ENCODE measurements at regions not wholly inside any gene's neighbourhood (a gene's known extent, or its start where the extent isn't known, plus 50 kb on each side); places are given as distances from the start of the nearest gene placed in this dataset.

DNA sequence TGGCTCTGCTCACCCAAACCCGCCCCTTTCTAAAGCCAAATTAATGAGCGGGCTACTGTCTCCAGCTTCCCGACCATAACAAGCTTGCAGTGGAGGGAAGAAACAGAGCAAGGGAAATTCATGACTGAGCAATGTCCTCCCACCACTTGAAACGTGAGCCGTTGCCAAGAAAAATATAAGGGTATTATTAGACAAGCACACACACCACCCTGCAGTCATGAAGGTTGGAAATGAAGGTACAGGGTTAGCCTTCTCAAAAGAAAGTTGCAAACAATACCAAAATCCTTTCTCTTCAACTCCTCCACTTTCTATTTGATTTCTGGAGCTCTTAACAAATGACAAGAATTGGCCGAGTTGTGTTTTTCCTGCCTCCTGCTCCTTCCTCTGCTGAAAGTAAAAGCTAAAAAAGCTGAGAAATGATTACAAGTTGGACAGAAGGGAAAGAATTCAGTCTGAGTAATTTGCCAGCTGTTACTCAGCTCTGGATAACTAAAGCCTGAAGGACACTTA lies 151.1 kb upstream of the B3GAT2 start:
- ATAC-seq = peak; percentile 56

DNA sequence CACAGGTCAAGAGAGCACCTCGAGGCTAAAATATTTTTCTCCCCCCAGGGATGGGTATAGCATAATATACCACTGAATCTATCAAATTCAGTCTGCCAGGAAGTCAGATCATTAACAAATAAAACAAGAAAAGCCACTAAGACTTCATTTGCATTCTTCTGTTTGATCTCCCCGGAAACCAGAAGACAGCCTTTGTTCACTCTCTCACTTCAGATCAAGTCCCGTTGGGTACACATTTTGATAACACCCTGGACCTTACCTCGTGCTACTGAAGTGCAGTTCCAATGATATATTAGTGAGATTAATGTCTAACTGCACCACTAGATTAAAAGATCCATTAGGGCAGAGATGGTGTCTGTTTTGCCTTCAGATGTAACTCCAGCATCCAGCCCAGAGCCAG lies 157.7 kb upstream of the B3GAT2 start:
- ATAC-seq (no peak), DNase-seq (no peak)
- Histone ChIP-seq H3K9me3 (no peaks in the 10 kb centered on the region), H3K27me3 (no peaks in the 10 kb centered on the region), H3K27ac (no peak overlapping the region), H3K4me1 (no peaks in the 10 kb centered on the region), H3K4me3 (no peak overlapping the region), H3K36me3 (no peaks in the 10 kb centered on the region)
- intact Hi-C loops (cut with DNase I) = no loop called here
- TF ChIP-seq, protein P1, sequence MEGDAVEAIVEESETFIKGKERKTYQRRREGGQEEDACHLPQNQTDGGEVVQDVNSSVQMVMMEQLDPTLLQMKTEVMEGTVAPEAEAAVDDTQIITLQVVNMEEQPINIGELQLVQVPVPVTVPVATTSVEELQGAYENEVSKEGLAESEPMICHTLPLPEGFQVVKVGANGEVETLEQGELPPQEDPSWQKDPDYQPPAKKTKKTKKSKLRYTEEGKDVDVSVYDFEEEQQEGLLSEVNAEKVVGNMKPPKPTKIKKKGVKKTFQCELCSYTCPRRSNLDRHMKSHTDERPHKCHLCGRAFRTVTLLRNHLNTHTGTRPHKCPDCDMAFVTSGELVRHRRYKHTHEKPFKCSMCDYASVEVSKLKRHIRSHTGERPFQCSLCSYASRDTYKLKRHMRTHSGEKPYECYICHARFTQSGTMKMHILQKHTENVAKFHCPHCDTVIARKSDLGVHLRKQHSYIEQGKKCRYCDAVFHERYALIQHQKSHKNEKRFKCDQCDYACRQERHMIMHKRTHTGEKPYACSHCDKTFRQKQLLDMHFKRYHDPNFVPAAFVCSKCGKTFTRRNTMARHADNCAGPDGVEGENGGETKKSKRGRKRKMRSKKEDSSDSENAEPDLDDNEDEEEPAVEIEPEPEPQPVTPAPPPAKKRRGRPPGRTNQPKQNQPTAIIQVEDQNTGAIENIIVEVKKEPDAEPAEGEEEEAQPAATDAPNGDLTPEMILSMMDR (IDR thresholded peaks at IDR 0.05) = no peak

More for the DNA sequence above, 151.1 kb upstream of the B3GAT2 start:
- H3K4me3 ChIP-seq = peak overlapping the region; percentile 28
- no peaks in the 10 kb centered on the region for H3K36me3 ChIP-seq
- H3K27ac ChIP-seq = no peak overlapping the region
- H3K27me3 ChIP-seq = no peaks in the 10 kb centered on the region
- TF ChIP-seq, protein P1 (IDR thresholded peaks at IDR 0.05) = no peak
- no peak for DNase-seq
- peaks cover 6% of the 10 kb centered on the region for H3K4me1 ChIP-seq
- intact Hi-C loops (cut with DNase I) = no loop called here
- no peaks in the 10 kb centered on the region for H3K9me3 ChIP-seq

DNA sequence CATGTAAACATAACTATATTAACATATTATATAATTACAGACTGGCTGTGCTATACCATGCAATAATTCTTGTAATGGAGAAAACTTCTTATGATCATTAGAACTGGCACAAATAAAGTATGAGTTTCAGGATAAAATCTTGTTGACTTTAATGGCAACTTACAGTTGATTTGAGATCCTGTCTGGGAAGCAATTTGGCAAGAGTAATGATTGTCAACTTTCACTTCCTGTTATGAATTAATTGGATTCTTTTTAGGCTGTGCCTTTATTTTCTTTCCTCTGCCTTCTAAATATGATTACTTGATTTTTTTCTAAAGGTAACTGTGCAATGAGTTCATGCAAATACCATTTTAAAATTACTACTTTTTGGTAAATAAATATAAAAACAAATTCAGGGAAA lies 158.1 kb upstream of the B3GAT2 start:
- no peaks in the 10 kb centered on the region for H3K36me3 ChIP-seq
- TF ChIP-seq, protein P1 (IDR thresholded peaks at IDR 0.05) = no peak
- no peaks in the 10 kb centered on the region for H3K27me3 ChIP-seq
- H3K4me3 ChIP-seq = no peak overlapping the region
- no peak overlapping the region for H3K27ac ChIP-seq
- intact Hi-C loops (cut with DNase I) = no loop called here
- H3K4me1 ChIP-seq = no peaks in the 10 kb centered on the region
- DNase-seq (no peak), ATAC-seq (no peak)
- H3K9me3 ChIP-seq = no peaks in the 10 kb centered on the region

DNA sequence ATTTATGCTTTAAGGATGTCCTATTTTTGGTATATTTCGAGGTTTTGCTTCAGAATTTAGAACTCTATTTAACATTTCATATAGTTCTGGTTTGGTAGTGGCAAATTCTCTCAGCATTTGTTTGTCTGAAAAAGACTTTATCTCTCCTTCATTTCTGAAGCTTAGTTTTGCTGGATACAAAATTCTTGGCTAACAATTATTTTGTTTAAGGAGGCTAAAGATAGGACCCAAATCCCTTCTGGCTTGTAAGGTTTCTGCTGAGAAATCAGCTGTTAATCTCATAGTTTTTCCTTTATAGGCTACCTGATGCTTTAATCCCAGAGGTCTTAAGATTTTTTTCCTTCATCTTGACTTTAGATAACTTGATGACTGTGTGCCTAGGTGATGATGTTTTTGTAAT lies 162.7 kb upstream of the B3GAT2 start:
- H3K4me3 ChIP-seq = no peak overlapping the region
- ATAC-seq (no peak), DNase-seq (no peak)
- no peaks in the 10 kb centered on the region for H3K27me3 ChIP-seq
- H3K9me3 ChIP-seq = no peaks in the 10 kb centered on the region
- no peaks in the 10 kb centered on the region for H3K4me1 ChIP-seq
- TF ChIP-seq, protein P1 (IDR thresholded peaks at IDR 0.05) = no peak
- intact Hi-C loops (cut with DNase I) = no loop called here
- H3K36me3 ChIP-seq = no peaks in the 10 kb centered on the region
- H3K27ac ChIP-seq = no peak overlapping the region

DNA sequence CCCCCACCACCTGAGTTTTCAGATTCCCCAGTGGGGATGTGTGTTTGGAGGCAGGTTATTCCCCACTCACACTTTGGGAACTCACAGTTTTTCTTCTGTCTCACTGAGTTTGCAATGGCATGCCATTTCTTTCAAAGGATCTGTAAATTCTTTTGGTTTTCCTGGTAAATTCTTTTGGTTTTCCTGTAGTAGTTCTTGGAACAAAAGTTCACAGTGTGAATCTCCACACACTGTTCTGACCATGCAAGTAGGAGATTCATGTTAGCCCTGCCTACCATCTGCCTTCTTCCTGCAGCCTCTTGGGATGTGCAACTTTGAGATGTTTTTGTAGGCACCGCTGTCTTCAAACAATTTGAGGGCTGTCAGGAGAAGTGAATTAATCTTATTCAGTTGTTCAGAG lies 165.6 kb upstream of the OGFRL1 start:
- TF ChIP-seq, protein P1 (IDR thresholded peaks at IDR 0.05) = no peak
- Histone ChIP-seq H3K4me1 (no peaks in the 10 kb centered on the region), H3K27me3 (no peaks in the 10 kb centered on the region), H3K4me3 (no peak overlapping the region), H3K36me3 (no peaks in the 10 kb centered on the region), H3K27ac (no peak overlapping the region), H3K9me3 (no peaks in the 10 kb centered on the region)
- no peak for DNase-seq
- ATAC-seq = no peak
- intact Hi-C loops (cut with DNase I) = no loop called here

DNA sequence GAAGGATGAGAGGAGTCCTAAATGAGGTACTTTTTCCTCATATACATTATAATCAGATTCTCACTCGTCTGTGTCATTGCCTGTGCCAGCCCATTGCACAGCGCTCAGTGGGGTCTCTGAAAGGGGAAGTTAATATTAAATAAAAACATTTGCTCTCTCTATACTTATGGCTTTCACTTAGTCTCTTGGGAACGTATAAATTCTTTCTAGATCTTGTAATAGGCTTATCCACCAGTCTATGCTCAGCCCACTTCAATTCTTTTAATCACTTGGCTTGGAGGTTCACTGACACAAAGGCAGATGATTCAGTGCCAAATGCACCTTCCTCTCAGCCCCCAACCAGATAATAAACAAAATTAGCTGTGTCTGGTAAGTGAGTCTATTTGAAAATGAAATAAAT lies 164.3 kb upstream of the OGFRL1 start:
- Histone ChIP-seq H3K27me3 (no peaks in the 10 kb centered on the region), H3K27ac (no peak overlapping the region), H3K36me3 (no peaks in the 10 kb centered on the region), H3K4me1 (no peaks in the 10 kb centered on the region), H3K9me3 (no peaks in the 10 kb centered on the region), H3K4me3 (no peak overlapping the region)
- ATAC-seq = no peak
- intact Hi-C loops (cut with DNase I) = no loop called here
- TF ChIP-seq, protein P1 (IDR thresholded peaks at IDR 0.05) = no peak
- DNase-seq = no peak
